MM.1S (cell line): ENCODE measurements at regions not wholly inside any gene's neighbourhood (a gene's known extent, or its start where the extent isn't known, plus 50 kb on each side); places are given as distances from the start of the nearest gene placed in this dataset.

ENCODE experiments used
- EZH2phosphoT487 ChIP-seq: fragments of 300-600 bp; sonication (generic); IDR thresholded peaks from 2 replicates; pipeline ENCODE4 v1.6.1; 2018; ENCODE audit warnings: antibody characterized with exemption, low read length
- TF ChIP-seq, protein P1 (sequence below): fragments of 300-600 bp; sonication (generic); IDR thresholded peaks from 2 replicates; pipeline ENCODE4 v1.5.1; 2016; ENCODE audit warnings: antibody characterized with exemption, low read length, mixed read lengths

DNA sequence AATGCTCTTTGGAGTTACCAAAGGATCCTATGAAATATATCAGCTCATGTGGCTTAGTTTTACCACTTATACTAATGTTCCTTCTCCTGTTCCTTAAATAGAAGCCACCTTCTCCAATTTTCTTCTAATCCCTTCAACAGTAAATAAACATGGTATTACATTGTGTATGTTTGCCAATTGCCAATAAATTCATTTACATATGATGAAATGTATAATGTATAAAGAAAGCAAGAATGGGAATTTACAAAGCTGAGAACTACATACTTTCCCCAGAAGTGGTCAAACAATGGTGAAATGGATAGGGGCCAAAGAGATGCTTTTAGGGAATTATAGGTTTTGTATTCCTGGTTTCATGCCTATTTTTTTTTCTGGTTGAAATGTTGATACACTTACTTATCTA is 894.2 kb upstream of the CRIM1 start:
- TF ChIP-seq, protein P1, sequence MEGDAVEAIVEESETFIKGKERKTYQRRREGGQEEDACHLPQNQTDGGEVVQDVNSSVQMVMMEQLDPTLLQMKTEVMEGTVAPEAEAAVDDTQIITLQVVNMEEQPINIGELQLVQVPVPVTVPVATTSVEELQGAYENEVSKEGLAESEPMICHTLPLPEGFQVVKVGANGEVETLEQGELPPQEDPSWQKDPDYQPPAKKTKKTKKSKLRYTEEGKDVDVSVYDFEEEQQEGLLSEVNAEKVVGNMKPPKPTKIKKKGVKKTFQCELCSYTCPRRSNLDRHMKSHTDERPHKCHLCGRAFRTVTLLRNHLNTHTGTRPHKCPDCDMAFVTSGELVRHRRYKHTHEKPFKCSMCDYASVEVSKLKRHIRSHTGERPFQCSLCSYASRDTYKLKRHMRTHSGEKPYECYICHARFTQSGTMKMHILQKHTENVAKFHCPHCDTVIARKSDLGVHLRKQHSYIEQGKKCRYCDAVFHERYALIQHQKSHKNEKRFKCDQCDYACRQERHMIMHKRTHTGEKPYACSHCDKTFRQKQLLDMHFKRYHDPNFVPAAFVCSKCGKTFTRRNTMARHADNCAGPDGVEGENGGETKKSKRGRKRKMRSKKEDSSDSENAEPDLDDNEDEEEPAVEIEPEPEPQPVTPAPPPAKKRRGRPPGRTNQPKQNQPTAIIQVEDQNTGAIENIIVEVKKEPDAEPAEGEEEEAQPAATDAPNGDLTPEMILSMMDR, result no peak
- no peak for TF ChIP-seq EZH2phosphoT487
